GM23338 (cell line): ENCODE measurements at regions not wholly inside any gene's neighbourhood (a gene's known extent, or its start where the extent isn't known, plus 50 kb on each side); places are given as distances from the start of the nearest gene placed in this dataset.

Source experiments
- ATAC-seq: fragments of 200-7000 bp; cut with Tn5 transposase; 3 replicates; pipeline ENCODE4 v1.9.1; 2020
- DNase-seq: peaks from one replicate; pipeline ENCODE4 v3.0.0-alpha.2; 2015; ENCODE audit warnings: low spot score
- H2AFZ ChIP-seq: fragments of 200-600 bp; sonication (generic); 2 replicates; pipeline ENCODE4 v1.8.0; 2016; ENCODE audit warnings: antibody characterized with exemption, mild to moderate bottlenecking, moderate library complexity
- H3F3A ChIP-seq: fragments of 200-600 bp; sonication (generic); replicated peaks from 2 replicates; pipeline ENCODE4 v1.8.0; 2017; ENCODE audit warnings: antibody characterized with exemption, mixed run types, low read depth
- H3K27ac ChIP-seq: fragments of 200-600 bp; sonication (generic); 2 replicates; pipeline ENCODE4 v1.6.1; 2016; ENCODE audit warnings: low read depth
- H3K27me3 ChIP-seq: fragments of 200-600 bp; sonication (generic); 2 replicates; pipeline ENCODE4 v1.8.0; 2016; ENCODE audit warnings: mild to moderate bottlenecking, mixed run types, moderate library complexity; ENCODE audit not compliant: insufficient read depth
- H3K36me3 ChIP-seq: fragments of 200-600 bp; sonication (generic); 2 replicates; pipeline ENCODE4 v1.8.0; 2016; ENCODE audit warnings: mild to moderate bottlenecking; ENCODE audit not compliant: insufficient read depth
- H3K4me1 ChIP-seq: fragments of 200-600 bp; sonication (generic); 2 replicates; pipeline ENCODE4 v1.8.0; 2016; ENCODE audit warnings: mild to moderate bottlenecking, moderate library complexity; ENCODE audit not compliant: insufficient read depth
- H3K4me2 ChIP-seq: fragments of 200-600 bp; sonication (generic); 2 replicates; pipeline ENCODE4 v1.7.1; 2017; ENCODE audit warnings: mixed run types
- H3K4me3 ChIP-seq: fragments of 200-600 bp; sonication (generic); 2 replicates; pipeline ENCODE4 v1.6.1; 2016; ENCODE audit warnings: mixed run types
- H3K79me2 ChIP-seq: fragments of 200-600 bp; sonication (generic); replicated peaks from 2 replicates; pipeline ENCODE4 v1.8.0; 2017; ENCODE audit warnings: mild to moderate bottlenecking; ENCODE audit not compliant: insufficient read depth
- H3K9me2 ChIP-seq: fragments of 200-600 bp; sonication (generic); 2 replicates; pipeline ENCODE4 v1.8.0; 2017; ENCODE audit not compliant: insufficient read depth
- H4K20me1 ChIP-seq: fragments of 200-600 bp; sonication (generic); replicated peaks from 2 replicates; pipeline ENCODE4 v1.8.0; 2017; ENCODE audit warnings: mild to moderate bottlenecking; ENCODE audit not compliant: insufficient read depth
- H3K27ac Mint-ChIP-seq: 2 replicates; pipeline ENCODE4 v1.8.0; 2020; ENCODE audit warnings: inconsistent platforms, mild to moderate bottlenecking, moderate library complexity, mixed read lengths
- H3K27me3 Mint-ChIP-seq: 3 replicates; pipeline ENCODE4 v1.8.0; 2022; ENCODE audit warnings: low read depth, mild to moderate bottlenecking, moderate library complexity, mixed read lengths, inconsistent platforms; ENCODE audit not compliant: insufficient read depth, poor library complexity
- H3K36me3 Mint-ChIP-seq: 3 replicates; pipeline ENCODE4 v1.8.0; 2021; ENCODE audit warnings: low read depth, mild to moderate bottlenecking, inconsistent platforms, moderate library complexity, mixed read lengths
- H3K4me1 Mint-ChIP-seq: 3 replicates; pipeline ENCODE4 v1.8.0; 2020; ENCODE audit warnings: mild to moderate bottlenecking, inconsistent platforms, mixed read lengths
- H3K4me3 Mint-ChIP-seq: 3 replicates; pipeline ENCODE4 v1.8.0; 2021; ENCODE audit warnings: moderate library complexity, mild to moderate bottlenecking, inconsistent platforms, mixed read lengths
- H3K9me3 Mint-ChIP-seq: 3 replicates; pipeline ENCODE4 v1.8.0; 2020; ENCODE audit warnings: moderate library complexity, mild to moderate bottlenecking, inconsistent platforms, mixed read lengths
- CTCF ChIP-seq, 2 experiments: fragments of 200-600 bp in 1 of 2; sonication (generic) in 1 of 2; conservative IDR thresholded peaks; 2 replicates each; pipeline versions ENCODE4 v1.5.1 to v1.6.1; 2016 to 2017; ENCODE audit warnings: antibody characterized with exemption in 2 of 2, low read depth in 2 of 2, mild to moderate bottlenecking in 2 of 2, moderate library complexity in 1 of 2
- ETS1 ChIP-seq: IDR thresholded peaks from 2 replicates; pipeline ENCODE4 v1.6.1; 2016; ENCODE audit warnings: antibody characterized with exemption
- EZH2 ChIP-seq: fragments of 200-600 bp; sonication (generic); IDR thresholded peaks from one replicate; pipeline ENCODE4 v1.8.0; 2017; ENCODE audit warnings: antibody characterized with exemption, mild to moderate bottlenecking, low read depth; ENCODE audit not compliant: unreplicated experiment
- NANOG ChIP-seq: IDR thresholded peaks from 2 replicates; pipeline ENCODE4 v1.6.1; 2016; ENCODE audit warnings: antibody characterized with exemption, borderline replicate concordance
- STAT1 ChIP-seq: IDR thresholded peaks from one replicate; pipeline ENCODE4 v1.6.1; 2016; ENCODE audit warnings: antibody characterized with exemption; ENCODE audit not compliant: unreplicated experiment
- ZNF114 ChIP-seq: fragments of 250-450 bp; sonication (Bioruptor Pico); IDR thresholded peaks from 2 replicates; pipeline ENCODE4 v1.5.0; 2020; ENCODE audit warnings: mild to moderate bottlenecking, moderate library complexity
- ZNF331 ChIP-seq: fragments of 250-450 bp; sonication (Bioruptor Pico); IDR thresholded peaks from 2 replicates; pipeline ENCODE4 v1.5.0; 2020; ENCODE audit warnings: low read depth, mild to moderate bottlenecking, moderate library complexity
- TF ChIP-seq, protein P1 (sequence below): fragments of 250-450 bp; sonication (Bioruptor Pico); IDR thresholded peaks from 2 replicates; pipeline ENCODE4 v1.5.0; 2020; ENCODE audit warnings: mild to moderate bottlenecking, moderate library complexity
- TF ChIP-seq, protein P2 (sequence below): IDR thresholded peaks from one replicate; pipeline ENCODE4 v1.6.1; 2018; ENCODE audit warnings: antibody characterized with exemption; ENCODE audit not compliant: unreplicated experiment

- TF ChIP-seq, protein P1, sequence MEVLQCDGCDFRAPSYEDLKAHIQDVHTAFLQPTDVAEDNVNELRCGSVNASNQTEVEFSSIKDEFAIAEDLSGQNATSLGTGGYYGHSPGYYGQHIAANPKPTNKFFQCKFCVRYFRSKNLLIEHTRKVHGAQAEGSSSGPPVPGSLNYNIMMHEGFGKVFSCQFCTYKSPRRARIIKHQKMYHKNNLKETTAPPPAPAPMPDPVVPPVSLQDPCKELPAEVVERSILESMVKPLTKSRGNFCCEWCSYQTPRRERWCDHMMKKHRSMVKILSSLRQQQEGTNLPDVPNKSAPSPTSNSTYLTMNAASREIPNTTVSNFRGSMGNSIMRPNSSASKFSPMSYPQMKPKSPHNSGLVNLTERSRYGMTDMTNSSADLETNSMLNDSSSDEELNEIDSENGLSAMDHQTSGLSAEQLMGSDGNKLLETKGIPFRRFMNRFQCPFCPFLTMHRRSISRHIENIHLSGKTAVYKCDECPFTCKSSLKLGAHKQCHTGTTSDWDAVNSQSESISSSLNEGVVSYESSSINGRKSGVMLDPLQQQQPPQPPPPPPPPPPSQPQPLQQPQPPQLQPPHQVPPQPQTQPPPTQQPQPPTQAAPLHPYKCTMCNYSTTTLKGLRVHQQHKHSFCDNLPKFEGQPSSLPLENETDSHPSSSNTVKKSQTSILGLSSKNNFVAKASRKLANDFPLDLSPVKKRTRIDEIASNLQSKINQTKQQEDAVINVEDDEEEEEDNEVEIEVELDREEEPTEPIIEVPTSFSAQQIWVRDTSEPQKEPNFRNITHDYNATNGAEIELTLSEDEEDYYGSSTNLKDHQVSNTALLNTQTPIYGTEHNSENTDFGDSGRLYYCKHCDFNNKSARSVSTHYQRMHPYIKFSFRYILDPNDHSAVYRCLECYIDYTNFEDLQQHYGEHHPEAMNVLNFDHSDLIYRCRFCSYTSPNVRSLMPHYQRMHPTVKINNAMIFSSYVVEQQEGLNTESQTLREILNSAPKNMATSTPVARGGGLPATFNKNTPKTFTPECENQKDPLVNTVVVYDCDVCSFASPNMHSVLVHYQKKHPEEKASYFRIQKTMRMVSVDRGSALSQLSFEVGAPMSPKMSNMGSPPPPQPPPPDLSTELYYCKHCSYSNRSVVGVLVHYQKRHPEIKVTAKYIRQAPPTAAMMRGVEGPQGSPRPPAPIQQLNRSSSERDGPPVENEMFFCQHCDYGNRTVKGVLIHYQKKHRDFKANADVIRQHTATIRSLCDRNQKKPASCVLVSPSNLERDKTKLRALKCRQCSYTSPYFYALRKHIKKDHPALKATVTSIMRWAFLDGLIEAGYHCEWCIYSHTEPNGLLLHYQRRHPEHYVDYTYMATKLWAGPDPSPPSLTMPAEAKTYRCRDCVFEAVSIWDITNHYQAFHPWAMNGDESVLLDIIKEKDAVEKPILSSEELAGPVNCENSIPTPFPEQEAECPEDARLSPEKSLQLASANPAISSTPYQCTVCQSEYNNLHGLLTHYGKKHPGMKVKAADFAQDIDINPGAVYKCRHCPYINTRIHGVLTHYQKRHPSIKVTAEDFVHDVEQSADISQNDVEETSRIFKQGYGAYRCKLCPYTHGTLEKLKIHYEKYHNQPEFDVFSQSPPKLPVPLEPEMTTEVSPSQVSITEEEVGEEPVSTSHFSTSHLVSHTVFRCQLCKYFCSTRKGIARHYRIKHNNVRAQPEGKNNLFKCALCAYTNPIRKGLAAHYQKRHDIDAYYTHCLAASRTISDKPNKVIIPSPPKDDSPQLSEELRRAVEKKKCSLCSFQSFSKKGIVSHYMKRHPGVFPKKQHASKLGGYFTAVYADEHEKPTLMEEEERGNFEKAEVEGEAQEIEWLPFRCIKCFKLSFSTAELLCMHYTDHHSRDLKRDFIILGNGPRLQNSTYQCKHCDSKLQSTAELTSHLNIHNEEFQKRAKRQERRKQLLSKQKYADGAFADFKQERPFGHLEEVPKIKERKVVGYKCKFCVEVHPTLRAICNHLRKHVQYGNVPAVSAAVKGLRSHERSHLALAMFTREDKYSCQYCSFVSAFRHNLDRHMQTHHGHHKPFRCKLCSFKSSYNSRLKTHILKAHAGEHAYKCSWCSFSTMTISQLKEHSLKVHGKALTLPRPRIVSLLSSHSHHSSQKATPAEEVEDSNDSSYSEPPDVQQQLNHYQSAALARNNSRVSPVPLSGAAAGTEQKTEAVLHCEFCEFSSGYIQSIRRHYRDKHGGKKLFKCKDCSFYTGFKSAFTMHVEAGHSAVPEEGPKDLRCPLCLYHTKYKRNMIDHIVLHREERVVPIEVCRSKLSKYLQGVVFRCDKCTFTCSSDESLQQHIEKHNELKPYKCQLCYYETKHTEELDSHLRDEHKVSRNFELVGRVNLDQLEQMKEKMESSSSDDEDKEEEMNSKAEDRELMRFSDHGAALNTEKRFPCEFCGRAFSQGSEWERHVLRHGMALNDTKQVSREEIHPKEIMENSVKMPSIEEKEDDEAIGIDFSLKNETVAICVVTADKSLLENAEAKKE (CRISPR knock-in tag), result no peak
- no peak for TF ChIP-seq STAT1
Observed at GRCh38 chr4:108532187-108532586, 88.2 kb upstream of the RPL34 start (continued).

DNA sequence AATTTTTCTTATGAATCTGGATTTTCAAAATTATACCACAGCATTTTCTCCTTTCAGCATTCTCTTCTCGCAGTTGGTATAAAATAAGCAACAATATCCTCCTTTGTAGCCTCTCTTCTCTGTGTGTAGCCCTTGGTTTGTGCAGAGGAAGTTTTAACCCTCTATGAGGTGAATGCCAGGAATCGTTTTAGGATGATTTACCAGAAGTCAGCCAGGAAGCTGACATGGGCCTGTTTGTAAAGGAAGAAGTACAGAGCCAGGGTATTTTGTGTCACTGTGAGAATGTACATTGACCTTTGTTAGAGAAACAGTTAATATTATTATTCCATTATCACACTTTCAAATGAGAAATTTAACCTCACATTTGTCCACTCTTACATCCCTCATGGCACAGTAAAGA, 88.9 kb upstream of the RPL34 start:
- ATAC-seq (no peak), DNase-seq (no peak)
- H3K4me1 Mint-ChIP-seq, result peaks cover 4% of the 10 kb centered on the region
- H3K4me2 ChIP-seq, result no peak overlapping the region
- no peaks in the 10 kb centered on the region for H3F3A ChIP-seq
- no peaks in the 10 kb centered on the region for H3K27me3 ChIP-seq
- H3K27ac ChIP-seq, result no peak overlapping the region
- no peak overlapping the region for H3K4me3 Mint-ChIP-seq
- no peaks in the 10 kb centered on the region for H4K20me1 ChIP-seq
- H3K9me3 Mint-ChIP-seq, result no peaks in the 10 kb centered on the region
- H3K27me3 Mint-ChIP-seq, result no peaks in the 10 kb centered on the region
- no peaks in the 10 kb centered on the region for H3K36me3 Mint-ChIP-seq
- H3K27ac Mint-ChIP-seq, result no peak overlapping the region
- H3K4me3 ChIP-seq, result no peak overlapping the region
- H3K4me1 ChIP-seq, result no peaks in the 10 kb centered on the region
- no peak overlapping the region; the same call in 1 of the 2 replicates for H2AFZ ChIP-seq
- H3K79me2 ChIP-seq, result no peaks in the 10 kb centered on the region
- no peaks in the 10 kb centered on the region for H3K36me3 ChIP-seq
- H3K9me2 ChIP-seq, result no peaks in the 10 kb centered on the region
- no peak for TF ChIP-seq ZNF331 (CRISPR knock-in tag)
- no peak for TF ChIP-seq ETS1
- TF ChIP-seq, protein P2, sequence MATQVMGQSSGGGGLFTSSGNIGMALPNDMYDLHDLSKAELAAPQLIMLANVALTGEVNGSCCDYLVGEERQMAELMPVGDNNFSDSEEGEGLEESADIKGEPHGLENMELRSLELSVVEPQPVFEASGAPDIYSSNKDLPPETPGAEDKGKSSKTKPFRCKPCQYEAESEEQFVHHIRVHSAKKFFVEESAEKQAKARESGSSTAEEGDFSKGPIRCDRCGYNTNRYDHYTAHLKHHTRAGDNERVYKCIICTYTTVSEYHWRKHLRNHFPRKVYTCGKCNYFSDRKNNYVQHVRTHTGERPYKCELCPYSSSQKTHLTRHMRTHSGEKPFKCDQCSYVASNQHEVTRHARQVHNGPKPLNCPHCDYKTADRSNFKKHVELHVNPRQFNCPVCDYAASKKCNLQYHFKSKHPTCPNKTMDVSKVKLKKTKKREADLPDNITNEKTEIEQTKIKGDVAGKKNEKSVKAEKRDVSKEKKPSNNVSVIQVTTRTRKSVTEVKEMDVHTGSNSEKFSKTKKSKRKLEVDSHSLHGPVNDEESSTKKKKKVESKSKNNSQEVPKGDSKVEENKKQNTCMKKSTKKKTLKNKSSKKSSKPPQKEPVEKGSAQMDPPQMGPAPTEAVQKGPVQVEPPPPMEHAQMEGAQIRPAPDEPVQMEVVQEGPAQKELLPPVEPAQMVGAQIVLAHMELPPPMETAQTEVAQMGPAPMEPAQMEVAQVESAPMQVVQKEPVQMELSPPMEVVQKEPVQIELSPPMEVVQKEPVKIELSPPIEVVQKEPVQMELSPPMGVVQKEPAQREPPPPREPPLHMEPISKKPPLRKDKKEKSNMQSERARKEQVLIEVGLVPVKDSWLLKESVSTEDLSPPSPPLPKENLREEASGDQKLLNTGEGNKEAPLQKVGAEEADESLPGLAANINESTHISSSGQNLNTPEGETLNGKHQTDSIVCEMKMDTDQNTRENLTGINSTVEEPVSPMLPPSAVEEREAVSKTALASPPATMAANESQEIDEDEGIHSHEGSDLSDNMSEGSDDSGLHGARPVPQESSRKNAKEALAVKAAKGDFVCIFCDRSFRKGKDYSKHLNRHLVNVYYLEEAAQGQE, result no peak
- TF ChIP-seq STAT1, result no peak
- TF ChIP-seq ZNF114, result no peak
- no peak for TF ChIP-seq NANOG
- TF ChIP-seq EZH2, result no peak
- TF ChIP-seq CTCF (conservative IDR thresholded peaks at IDR 0.05; ENCODE audit: low read depth in 2 of 2), result no peak
